NCI-H2196 (cell line): ENCODE measurements at regions not wholly inside any gene's neighbourhood (a gene's known extent, or its start where the extent isn't known, plus 50 kb on each side); places are given as distances from the start of the nearest gene placed in this dataset.
A peak's percentile ranks its signal among the peaks of the same experiment; 100 is the strongest.

Experiments used
- DNase-seq: peaks from one replicate; lab custom pipeline; 2025; ENCODE audit not compliant: unreplicated experiment; lab: John Stamatoyannopoulos, UW

GRCh38 chr12:115012861-115013235 lies 328.9 kb upstream of the TBX3 start:
- DNase-seq, result no peak

- DNase-seq, result no peak
Measured at GRCh38 chr12:115011703-115012102, 327.7 kb upstream of the TBX3 start.

- no peak for DNase-seq
Measured at GRCh38 chr12:115010324-115010995, 326.5 kb upstream of the TBX3 start.

- DNase-seq, result no peak
Measured at GRCh38 chr12:115008929-115009328, 325.0 kb upstream of the TBX3 start.

GRCh38 chr12:115004470-115005146 lies 320.6 kb upstream of the TBX3 start:
- DNase-seq, result peak; percentile 36

- DNase-seq, result no peak
Measured at GRCh38 chr12:115002434-115002833, 318.5 kb upstream of the TBX3 start.

GRCh38 chr12:115001571-115002180 lies 317.7 kb upstream of the TBX3 start:
- DNase-seq, result no peak

- peak; percentile 47 for DNase-seq
Measured at GRCh38 chr12:115000038-115000437, 316.1 kb upstream of the TBX3 start.

GRCh38 chr12:114998750-114999128 lies 314.8 kb upstream of the TBX3 start:
- DNase-seq, result no peak

GRCh38 chr12:114998118-114998749 lies 314.3 kb upstream of the TBX3 start:
- DNase-seq, result no peak

- DNase-seq, result no peak
Measured at GRCh38 chr12:114996382-114996781, 312.4 kb upstream of the TBX3 start.

- no peak for DNase-seq
Measured at GRCh38 chr12:114995891-114996290, 311.9 kb upstream of the TBX3 start.

- no peak for DNase-seq
Measured at GRCh38 chr12:114993165-114993564, 309.2 kb upstream of the TBX3 start.

- DNase-seq, result no peak
Measured at GRCh38 chr12:114992443-114992842, 308.5 kb upstream of the TBX3 start.

GRCh38 chr12:114990381-114990780 lies 306.4 kb upstream of the TBX3 start:
- no peak for DNase-seq

GRCh38 chr12:114986849-114987248 lies 302.9 kb upstream of the TBX3 start:
- DNase-seq, result no peak

GRCh38 chr12:114986178-114986714 lies 302.3 kb upstream of the TBX3 start:
- no peak for DNase-seq

- no peak for DNase-seq
Measured at GRCh38 chr12:114984634-114985061, 300.7 kb upstream of the TBX3 start.

GRCh38 chr12:114982760-114983159 lies 298.8 kb upstream of the TBX3 start:
- peak; percentile 7 for DNase-seq

GRCh38 chr12:114981036-114981435 lies 297.1 kb upstream of the TBX3 start:
- no peak for DNase-seq

GRCh38 chr12:114976959-114977358 lies 293.0 kb upstream of the TBX3 start:
- no peak for DNase-seq

GRCh38 chr12:114976372-114976771 lies 292.4 kb upstream of the TBX3 start:
- no peak for DNase-seq
